GM21381 (cell line): ENCODE measurements at regions not wholly inside any gene's neighbourhood (a gene's known extent, or its start where the extent isn't known, plus 50 kb on each side); places are given as distances from the start of the nearest gene placed in this dataset.

Source experiments
- ATAC-seq: cut with Tn5 transposase; IDR thresholded peaks from one replicate; pipeline ENCODE4 v1.9.1; 2021; ENCODE audit warnings: mild to moderate bottlenecking, moderate library complexity; ENCODE audit not compliant: unreplicated experiment

DNA sequence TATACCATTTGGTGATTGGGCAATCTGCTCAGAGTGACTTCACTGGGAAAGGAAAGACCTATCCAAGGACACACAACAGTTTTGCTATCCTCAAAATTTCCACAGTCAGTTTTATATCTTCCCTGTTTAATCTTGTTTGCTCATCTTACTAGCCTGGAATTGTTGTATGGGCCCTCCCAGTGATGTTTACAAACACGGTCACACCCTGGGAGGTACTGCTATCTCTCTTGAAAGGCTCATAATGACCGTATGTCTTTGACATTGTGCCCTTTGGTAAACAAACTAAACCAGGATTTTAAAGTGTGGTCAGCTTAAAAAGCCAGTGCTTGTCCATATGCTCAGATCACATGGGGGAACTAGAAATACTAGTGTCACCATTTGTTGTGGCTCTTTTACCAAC is 277.0 kb downstream of the CDH2 start:
- ATAC-seq = no peak

DNA sequence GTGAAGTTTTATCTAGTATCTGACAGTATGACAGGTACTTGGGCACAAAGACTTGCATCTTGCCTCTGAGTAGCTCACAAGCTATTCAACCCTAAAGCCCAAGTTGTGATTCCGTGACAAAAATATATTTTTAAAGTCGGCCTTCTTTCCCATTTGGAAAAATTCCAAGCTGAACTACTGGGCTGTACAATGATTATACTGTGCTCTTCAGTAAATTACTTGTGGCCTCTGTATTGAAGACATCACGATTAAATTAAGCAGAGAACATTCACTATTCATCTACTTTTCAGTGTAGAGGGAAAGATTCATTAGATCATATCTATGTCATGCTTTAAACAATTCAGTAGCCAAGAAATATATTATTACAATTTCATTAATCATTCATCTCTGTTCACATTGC is 282.2 kb downstream of the CDH2 start:
- no peak for ATAC-seq

- no peak for ATAC-seq
Observed at GRCh38 chr18:27887711-27888495, 289.0 kb downstream of the CDH2 start.

DNA sequence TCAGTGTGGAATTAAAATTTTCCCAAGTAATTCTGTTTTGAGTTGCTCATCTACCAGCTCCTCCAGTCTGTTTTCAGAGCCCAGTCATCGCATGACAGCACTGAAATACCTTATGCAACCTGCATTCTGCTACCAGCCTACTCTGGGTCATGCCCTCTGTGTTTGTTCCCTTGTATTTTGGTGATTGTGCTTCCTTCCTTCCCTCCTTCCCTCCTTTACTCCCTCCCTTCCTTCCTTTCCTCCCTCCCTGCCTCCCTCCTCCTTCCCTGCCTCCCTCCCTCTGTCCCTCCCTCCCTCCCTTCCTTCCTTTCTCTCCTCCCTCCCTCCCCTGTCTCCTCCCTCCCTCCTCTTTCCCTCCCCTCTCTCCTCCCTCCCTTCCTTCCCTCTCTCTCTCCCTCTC is 289.6 kb downstream of the CDH2 start:
- no peak for ATAC-seq

DNA sequence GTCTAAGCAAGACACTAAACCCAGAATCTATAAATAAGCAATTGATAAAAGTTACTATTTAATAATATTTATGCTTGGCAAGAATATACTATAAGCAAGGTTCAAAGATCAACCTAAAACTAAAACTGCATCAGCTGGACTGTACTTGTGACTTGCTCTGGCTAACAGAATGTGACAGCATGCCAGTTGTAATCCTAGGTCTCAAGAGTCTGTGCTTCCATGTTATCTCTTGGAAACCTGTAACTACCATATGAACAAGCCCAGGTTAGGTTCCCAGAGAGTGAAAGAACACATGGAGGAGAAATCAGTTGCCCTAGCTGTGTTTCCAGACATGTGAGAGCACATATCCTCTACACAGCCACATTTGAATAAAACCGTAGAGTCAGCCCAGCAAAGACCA is 297.4 kb downstream of the CDH2 start:
- ATAC-seq = no peak

DNA sequence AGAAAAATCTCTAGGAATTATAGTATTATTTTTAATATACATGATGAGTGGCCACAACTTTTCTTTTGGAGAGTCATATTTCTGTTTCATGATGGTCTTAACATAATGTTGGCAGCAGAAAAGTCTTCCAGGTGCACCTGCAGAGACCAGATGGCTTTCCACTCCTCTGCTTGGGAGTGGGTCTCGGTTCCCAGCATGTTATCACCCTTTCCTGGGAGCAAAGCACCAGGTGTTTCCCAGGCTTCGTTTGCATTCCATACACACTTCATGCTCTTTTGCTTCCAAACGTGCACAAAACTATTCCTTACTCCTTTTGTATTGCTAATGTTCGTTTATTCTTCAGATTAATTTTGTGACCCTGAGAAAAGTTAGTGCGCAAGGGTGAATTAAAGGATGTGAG is 305.2 kb downstream of the CDH2 start:
- no peak for ATAC-seq

DNA sequence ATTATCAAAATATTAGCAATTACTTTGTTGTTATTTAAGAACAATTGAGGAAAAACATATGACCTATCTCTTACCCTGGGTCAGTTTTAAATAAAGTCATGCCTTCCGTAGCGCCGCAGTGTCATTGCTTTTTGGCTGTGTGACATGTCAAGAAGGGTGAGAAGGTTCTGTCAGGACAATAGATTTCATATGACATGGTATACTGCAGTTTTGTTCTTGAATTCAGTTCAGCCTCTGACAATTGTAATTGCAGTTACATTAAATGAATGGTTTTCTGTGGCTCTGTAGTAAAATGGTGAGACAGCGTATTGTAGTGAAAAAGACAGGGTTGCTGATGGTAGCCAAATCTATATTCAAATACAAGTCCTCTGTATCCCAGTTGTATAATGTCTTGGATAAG is 307.2 kb downstream of the CDH2 start:
- no peak for ATAC-seq

DNA sequence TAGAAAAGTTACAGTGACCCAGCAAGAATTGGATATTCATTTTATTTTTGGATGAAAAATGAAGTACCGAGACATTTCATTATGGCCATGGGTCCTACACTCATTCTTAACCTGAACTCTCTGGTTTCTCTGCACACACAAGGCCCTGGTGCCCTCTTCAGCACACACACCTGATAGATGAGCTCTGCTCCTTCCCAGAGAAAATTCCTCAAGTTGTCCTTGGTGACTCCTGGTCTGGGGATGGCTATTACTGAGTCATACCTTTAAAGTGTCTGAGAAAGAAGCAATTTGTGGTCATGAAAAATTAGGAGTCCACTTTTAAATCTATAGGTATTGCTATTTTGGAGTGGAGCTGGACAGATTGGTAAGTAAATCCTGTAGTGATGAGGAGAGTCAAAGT is 311.5 kb downstream of the CDH2 start:
- ATAC-seq = no peak

DNA sequence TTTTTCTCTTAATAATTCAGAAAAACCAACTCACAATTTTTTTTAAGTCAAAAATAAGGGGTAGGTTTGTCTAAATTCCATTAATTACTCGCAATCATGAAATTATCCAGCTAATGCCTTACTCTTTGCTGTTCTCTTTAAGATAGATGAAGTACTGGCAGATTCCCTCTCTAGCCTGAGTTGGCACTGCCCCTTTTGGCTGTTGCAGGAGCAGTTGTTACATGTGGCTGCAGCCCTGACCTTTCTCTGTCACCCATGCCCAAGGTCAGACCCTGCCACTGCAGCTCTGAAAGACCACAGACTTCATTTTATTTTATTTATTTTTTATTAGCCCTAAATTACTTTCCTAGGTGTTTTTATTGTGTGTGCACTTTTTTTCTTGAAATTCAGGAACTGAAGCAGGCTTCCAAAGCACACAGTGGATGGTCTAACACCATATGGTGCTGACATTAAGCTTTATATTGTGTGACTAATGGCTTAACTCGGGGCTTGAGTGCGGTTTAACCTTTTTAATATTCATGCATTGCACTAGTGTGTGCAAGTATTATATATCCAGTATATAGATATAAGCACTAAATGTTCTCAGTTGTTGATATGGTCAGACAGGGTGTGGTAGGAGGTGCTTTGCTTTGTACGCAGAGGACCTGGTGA is 313.0 kb downstream of the CDH2 start:
- ATAC-seq = no peak

- ATAC-seq = no peak
Observed at GRCh38 chr18:27862041-27862682, 314.8 kb downstream of the CDH2 start.

DNA sequence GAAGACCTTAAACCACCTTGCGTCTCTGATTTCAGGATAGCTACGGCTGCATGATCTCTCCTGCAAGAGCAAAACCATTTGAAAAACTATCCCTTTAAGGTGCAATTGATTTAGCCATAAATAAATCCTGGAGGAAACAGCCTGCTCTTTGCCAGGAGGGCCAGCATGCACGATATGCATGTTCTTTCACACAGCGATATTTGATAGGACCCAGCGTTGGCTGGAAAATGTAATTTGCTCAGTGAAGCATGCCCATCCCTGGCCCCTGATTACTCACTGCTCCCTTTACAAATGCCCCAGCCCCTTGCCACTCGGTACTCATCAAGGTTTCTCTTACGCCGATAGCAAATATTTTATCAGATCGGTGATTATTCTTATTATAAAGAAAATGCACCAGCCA is 315.4 kb downstream of the CDH2 start:
- ATAC-seq = no peak

DNA sequence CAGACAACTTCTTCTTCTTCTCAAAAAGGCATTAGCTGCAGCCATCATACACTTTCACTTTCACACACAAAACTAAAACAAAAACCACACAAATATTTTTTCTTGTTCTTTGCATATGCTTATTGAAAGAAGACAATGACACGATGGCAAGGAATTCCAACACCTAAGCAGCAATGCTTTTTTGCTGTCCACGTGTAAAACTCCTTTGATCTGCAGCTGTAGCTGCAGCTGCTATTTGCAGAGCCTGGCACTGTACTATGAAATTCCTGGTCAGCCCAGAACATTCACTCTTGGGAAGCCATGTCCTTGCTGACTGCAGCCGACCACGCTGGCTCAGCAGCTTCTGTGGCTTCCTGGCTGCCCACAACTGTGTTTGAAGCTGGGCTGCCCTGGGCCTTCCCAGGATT is 316.2 kb downstream of the CDH2 start:
- ATAC-seq = no peak

- no peak for ATAC-seq
Observed at GRCh38 chr18:27860011-27860410, 316.9 kb downstream of the CDH2 start.

GRCh38 chr18:27856820-27857219 is 320.1 kb downstream of the CDH2 start:
- ATAC-seq = no peak

DNA sequence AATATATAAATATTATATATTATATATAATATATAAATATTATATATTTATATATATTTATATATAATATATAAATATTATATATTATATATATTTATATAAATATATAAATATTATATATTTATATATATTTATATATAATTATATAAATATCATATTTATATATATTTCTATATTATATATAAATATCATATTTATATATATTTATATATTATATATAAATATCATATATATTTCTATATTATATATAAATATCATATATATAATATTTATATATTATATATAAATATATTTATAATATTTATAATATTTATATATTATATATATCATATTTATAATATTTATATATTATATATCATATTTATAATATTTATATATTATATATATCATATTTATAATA is 321.4 kb downstream of the CDH2 start:
- no peak for ATAC-seq

DNA sequence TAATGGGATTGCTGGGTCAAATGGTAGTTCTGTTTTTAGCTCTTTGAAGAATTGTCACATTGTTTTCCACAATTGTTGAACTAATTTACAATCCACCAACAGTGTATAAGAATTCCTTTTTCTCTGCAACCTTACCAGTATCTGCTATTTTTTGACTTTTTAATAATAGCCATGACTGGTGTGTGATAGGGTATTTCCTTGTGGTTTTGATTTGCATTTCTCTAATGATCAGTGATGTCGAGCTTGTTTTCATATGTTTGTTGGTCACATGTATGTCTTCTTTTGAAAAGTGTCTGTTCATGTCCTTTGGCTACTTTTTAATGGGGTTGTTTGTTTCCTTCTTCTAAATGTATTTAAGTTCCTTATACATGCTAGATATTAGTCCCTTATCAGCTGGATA is 322.3 kb downstream of the CDH2 start:
- no peak for ATAC-seq

GRCh38 chr18:27848336-27848735 is 328.6 kb downstream of the CDH2 start:
- ATAC-seq = no peak

DNA sequence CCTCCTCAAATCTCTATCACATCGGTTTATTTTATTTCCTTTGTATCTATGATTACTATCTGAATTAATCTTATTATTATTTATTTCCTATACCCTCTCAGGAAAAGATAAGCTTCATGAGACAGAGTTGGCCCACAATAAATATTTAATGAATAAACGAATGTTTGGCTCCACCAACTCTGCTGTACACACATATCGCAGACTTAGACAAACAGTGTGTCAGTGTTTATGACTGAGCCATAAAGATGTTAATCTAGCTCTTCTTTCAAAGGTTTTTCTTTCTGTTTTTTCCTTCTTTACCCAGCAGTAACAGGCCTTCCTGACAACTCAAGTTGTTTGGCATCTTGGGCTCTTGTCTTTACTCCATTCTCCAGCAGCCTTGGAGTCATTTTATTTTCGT is 329.5 kb downstream of the CDH2 start:
- no peak for ATAC-seq

- no peak for ATAC-seq
Observed at GRCh38 chr18:27845897-27846296, 331.0 kb downstream of the CDH2 start.

DNA sequence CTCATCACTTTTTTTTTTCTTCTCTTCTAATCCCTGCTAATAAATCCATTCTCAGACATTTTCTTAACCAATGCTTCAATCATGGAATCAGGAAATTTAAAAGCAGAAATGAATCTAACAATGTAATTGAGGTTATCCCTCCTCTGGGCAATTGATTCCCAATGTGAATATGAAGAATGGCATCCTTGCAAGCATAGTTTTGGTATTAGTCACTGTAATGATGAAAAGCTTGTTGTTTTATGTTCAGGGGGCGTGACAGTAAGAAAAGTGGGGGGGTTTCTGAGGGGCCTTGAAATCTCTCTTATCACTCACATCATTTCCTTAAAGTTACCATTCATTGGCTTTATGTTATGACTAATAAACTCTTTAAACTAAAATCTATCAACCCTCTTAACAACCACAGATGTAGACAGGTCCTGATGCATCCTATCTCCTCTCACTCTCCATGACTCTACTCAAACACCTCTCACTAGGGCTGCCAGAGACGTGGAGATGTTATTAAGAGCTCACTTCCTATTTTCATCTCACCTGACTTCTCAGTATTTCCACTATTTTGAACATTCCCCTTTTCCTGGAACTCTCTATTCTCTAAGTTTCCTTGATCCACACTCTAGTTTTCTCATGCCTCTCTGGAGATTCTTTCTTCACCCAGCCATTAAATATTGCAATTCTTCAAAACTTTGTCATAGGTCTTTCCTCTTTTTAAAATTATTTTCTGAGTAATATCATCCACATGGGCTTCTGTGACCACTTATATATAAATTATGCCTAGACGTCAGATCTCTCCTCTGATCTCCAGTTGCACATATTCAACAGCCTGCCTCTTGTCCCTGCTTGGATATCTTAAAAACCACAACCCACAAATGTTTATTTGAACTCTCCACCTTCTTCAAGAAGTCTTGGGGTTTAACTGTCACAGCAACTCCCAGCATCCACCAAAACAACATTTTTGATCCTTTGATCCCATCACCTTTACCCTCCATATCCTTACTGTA is 332.9 kb downstream of the CDH2 start:
- ATAC-seq = no peak

GRCh38 chr18:27839141-27839540 is 337.8 kb downstream of the CDH2 start:
- ATAC-seq = no peak
